GM19395 (cell line): ENCODE measurements at regions not wholly inside any gene's neighbourhood (a gene's known extent, or its start where the extent isn't known, plus 50 kb on each side); places are given as distances from the start of the nearest gene placed in this dataset.

Experiments used
- ATAC-seq: cut with Tn5 transposase; IDR thresholded peaks from one replicate; pipeline ENCODE4 v1.9.1; 2021; ENCODE audit warnings: mild to moderate bottlenecking, moderate library complexity; ENCODE audit not compliant: unreplicated experiment

DNA sequence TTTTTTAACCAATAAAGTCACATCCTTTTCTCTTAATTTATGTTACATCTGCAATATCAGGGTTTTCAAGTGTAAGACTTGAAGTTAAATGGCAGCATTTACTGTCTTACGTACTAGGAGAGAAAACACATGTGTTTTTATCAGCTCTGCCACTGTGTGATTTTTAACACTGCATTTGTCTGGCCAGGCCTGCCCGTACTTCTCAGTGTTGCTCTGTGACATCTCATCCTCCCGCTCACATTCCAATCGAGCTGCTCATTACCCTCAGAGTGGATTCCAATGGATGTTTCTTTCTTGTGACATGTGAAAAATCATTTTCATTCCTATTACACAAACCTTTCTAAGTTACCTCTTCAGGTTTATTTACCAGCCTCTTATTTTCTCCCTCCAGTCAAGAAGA, 420.3 kb downstream of the FAT4 start:
- ATAC-seq: no peak

DNA sequence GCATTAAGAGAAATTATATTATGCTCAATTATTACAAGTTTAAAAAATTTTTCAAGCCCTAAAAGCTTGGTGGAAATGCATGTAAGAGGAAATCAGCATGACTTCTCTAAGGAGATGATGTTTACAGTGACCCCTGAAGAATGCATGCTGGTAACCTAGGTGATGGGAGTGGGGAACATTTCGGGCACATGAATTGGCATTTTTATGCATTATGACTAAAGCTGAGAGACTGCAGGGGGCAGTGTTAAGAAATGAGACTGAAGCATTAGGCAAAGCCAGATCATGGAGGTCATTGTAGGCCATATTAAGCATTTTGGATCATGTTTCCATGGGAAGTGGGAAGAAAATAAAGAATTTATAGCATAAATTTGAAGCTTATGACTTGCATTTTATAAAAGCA, 421.3 kb downstream of the FAT4 start:
- ATAC-seq: no peak

DNA sequence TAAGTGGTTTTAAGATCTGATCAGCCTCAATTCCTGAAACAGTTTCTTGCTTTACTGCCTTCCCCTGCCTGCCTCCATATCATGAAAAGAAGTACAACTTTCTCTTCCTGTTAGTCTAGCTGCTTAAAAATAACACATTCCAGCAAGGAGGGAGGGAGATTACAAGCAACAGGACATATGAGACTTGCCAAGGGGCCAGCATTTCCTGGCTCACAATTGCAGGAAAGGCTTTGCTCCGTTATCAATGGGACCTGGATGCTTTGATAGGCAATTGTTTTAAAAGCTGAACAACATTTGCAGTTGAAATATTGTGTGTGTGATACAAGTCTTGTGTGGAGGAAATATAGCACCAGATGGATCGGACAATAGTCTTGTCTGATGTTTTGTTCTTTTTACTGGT, 425.0 kb downstream of the FAT4 start:
- ATAC-seq: no peak

DNA sequence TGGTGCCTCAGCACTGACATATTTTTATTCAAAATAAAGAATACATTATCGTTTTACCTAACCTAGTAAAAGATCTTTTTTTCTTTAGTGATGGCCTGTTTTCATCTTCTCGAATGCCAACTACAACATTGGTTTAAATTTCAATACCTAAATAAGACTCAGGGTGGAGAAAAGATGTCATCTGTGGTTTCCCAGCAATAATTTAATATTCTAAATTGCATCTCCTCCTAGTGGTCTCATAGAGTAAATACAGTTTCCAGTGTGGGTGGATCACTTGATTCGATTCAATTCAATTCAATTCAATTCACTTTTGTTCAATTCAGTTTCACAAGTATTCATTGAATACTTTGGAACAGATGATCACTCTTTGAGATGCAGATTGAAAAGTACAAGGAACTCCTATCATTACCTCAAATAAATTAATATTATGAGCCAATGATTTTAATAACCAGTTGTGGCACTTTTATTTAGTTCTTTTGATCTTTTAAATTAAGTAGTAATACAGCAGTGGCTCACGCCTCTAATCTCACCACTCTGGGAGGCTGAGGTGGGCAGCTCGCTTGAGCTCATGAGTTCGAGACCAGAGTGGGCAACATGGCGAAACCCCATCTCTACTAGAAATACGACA, 427.2 kb downstream of the FAT4 start:
- ATAC-seq: no peak

DNA sequence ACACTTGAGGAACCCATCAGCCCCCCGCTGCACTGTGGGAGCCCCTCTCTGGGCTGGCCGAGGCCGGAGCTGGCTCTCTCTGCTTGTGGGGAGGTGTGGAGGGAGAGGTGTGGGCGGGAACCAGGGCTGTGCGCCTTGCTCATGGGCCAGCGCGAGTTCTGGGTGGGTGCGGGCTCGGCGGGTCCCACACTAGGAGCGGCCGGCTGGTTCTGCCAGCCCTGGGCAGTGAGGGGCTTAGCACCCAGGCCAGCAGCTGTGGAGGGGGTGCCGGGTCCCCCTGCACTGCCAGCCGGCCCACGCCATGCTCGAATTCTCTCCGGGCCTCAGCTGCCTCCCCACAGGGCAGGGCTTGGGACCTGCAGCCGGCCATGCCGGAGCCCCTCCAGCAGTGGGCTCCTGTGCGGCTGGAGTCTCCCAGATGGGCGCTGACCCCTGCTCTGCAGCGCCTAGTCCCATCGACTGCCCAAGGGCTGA, 430.2 kb downstream of the FAT4 start:
- no peak for ATAC-seq

DNA sequence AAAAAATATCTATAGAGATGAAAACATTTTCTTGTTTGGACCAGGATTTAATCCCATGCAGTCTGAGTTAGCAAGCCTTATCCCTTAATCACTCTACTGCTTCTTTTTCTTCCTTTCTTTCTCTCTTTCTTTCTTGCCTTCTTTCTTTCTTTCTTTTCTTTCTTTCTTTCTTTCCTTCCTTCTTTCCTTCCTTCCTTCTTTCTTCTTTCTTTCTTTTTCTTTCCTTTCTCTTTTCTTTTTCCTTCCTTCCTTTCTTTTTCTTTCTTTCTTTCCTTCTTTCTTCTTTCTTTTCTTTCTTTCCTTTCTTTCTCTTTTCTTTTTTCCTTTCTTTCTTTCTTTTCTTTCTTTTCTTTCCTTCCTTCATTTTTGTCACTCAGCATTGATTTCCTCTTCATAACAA, 434.6 kb downstream of the FAT4 start:
- no peak for ATAC-seq

DNA sequence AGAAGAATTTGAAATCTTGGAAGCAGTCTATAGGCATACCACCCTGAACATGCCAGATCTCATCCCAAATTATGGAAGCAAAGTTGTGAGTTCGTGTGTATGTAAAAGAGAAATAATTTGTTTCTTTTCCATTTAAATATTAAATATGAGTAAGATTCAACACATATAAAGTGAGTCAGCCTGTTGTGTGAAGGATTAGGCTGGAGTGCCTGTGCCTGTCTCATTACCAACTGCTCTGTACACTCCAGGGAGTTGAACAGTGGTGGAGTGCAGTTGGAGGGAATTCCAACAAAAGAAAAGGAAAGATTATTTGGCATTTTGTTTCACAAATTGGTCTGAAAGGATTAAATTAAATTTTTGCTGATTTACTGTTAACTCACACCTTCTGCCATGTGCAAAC, 435.6 kb downstream of the FAT4 start:
- ATAC-seq: no peak

DNA sequence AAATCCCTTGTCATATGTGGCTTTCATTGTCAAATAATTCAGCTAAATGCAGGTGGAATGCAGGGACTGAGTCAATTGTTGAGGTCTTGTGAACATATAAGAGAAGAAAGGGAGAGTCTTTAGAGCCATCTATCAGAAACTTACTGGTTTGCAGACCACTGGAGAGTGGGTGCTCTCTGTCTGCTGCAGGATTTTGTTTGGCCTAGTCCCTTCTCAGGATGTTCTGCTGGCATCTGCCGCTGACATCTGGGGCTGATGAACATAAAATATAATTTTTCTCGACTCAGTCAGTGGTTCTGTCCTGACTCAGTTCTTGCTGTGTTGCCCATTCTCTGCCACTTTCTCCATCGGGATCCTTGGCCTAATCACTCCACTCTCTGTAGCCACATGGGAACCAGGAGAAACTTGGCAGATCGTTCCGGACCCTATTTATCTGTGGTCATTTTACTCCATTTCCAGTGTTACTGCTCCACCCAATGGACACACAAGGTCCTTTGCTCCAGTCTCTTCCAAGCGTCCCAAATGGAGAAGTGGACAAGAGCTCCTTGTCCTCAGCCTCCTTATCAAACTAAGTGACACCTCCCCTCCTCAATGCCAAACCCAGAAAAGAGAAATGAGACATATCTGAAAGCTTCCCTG, 436.2 kb downstream of the FAT4 start:
- no peak for ATAC-seq

DNA sequence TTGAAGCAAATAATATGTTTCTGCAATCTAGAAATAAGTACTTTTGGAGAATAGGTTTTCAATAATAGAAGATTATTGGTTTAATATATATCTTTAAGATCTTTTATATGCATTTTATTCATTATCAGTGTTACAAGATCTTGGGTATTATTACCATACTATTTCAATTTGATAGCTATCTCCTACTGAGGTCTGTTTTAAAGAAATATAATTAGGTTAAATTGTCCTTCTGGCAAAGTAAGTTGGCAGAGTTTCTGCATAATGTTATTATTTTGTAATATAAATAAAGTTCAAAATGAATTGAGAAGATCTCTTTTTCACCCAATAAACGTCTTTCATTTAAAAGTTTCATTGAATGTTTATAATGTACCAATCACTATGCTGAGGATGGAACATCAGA, 443.7 kb downstream of the FAT4 start:
- no peak for ATAC-seq

DNA sequence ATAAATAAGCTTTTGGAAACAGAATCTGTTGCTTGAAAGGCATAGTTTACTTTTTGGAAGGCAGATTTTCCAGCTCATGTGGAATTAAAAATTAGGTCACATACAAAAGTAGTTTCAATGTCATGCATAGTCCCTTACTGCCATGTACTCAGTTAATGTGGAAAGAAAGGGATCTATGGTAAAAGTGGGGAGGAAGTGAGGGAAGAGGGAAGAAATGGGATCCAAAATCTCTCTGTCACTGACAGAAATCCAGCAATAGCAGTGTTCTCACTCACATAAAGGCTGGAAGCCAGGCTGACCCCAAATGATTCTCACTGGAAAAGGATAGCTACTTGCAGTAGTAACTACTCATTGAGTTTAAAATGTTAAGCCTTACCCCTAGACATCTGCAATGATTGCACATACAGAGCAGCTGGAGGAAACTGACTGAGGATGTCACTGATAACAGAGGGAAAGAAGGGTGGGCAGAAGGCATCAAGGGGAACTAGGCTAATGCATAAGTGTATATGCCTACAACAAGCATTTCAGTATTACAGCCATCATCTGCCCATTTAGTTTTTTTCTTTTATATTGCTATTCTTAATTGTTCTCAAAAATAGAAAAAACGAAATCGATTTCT, 445.6 kb downstream of the FAT4 start:
- ATAC-seq: no peak

DNA sequence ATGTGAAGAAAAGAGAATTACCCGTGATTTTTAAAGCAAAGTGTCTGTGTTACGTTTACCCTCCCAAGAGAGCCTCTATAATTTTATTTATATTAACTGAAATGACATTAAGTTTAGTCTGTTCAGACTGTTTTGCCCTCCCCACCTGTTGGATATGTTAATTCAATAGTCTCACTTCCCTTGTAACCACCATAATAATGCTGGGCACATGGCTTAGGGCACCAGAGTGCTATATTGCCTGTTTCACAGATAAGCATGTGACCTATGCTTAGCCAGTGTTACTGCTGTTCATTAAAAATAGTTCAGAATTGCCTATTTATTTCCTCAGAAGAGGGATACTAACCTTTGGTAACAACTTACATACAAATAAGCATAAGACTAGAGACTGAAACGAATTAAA, 446.2 kb downstream of the FAT4 start:
- ATAC-seq: no peak

DNA sequence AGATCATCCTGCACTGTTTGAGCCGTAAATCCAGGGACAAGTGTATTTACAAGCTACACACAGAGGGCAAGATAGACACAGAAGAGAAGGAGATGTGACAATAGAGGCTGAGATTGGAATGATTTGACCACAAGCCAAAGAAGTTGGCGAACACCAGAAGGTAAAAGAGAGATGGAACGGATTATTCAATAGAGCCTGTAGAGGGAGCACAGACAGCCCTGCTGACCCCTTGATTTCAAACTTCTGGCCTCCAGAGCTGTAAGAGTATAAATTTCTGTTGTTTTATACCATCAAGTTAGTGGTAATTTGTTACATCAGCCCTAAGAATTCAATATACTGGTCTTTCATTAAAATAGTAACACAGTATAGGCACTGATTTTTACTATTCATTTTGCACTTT, 447.8 kb downstream of the FAT4 start:
- ATAC-seq: no peak

DNA sequence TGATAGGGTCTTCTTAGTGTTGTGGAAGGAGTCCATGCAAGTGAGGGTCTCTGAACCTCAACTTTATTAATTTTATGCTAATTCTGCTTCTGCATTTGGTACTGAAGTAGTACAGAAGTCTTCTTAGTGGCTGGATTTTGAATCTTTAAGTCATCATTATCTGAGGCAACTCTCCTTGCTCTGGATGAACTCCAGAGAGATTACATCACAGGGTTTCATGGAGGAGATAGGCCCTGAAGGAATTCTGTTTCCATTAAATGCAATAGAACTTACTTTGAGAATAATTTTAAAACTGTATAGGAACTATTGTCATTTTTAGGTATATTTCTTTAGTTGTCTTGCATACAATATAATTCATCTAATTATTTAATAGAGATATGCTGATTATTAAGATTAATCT, 451.2 kb downstream of the FAT4 start:
- ATAC-seq: no peak

DNA sequence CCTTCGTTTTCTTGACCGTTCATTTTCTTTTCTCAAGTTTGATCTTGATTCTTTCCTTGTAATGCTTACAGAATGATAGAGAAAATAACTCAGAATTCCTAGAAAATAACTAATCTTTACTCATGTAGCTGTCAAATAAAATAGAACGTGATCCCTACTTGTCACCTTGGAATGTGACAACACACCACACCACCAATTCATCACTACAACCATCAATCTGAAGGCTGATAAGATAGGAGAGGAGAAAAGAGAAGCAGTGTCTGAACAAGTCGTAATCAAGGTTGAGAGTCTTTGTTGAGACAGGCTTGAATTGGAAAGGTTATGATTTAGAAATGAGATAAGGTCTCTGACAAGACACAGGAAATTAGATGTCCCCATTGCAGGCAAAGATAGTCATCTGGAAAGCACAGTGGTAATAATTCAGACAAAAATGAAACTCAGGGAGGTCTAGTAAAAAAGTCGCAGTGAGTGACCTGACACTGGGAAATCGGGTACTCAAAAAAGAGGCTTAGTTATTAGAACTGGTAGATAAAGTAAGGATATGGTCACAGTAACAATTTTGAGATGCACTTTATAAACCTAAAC, 456.2 kb downstream of the FAT4 start:
- no peak for ATAC-seq

DNA sequence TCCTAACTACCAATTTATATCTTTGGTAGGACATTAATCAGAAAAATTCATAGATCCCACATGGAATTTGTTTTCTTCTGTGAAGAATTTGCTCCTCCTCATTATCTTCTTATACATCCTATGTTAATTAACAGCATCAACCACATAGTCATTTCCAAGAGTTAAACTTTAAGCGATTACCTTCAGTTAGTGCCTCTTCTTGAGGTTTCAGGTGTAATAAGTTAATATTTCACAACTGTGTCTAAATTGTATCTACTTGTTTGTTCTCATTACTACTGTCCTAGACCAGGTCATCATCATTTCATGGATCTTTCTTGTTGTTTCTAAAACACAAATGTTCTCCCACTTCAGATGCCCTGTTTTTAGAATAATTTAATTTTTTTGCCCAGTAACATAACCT, 457.9 kb downstream of the FAT4 start:
- peak; percentile 59 for ATAC-seq

DNA sequence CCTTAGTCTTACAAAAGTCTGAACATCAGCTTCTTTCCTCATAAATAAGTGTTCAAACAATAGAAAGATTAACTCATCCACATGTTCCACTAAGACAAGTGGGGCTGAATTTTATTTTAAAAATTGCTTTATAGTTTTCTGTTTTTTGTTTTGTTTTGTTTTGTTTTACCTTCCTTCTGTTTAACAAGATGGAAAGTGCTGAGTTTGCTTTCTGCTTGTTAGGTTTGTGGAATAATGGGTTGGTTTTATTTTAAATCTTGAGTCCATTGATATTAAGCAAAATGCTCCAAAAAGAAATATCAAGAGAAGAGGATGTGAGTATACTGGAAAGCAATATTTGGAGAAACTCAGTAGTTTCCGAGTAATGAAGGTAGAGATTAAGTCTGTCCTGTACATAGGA, 458.7 kb downstream of the FAT4 start:
- ATAC-seq: no peak

DNA sequence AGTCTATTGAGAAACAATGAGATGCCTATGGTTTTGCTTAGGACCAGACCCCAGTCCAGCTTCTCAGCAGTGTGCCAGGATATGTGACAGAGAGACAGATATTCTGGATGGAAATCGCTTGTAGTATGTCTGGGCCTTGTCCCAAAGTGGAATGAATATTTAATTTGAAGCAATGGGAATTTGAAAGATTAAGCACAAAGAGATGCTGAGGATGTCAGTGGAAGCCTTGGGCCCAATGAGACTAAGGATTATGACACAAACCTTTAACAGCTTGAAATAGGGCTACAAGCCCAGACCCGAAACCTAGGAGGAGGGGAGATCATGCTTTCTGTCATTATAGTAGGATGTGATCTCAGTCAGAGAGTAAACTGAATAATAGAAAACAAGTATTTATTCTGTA, 459.2 kb downstream of the FAT4 start:
- no peak for ATAC-seq

DNA sequence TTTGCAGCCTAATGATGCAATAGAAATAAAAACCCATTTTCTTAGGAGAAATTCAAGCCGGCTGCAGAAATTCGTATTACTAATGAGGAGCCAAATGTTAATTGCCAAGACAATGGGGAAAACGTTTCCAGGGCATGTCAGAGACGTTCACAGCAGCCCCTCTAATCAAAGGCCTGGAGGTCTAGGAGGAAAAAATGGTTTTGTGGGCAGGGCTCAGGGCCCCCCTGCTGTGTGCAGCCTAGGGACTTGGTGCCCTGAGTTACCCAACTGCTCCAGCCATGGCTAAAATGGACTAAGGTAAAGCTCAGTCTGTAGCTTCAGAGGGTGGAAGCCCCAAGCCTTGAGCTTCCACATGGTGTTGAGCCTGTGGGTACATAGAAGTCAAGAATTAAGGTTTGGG, 461.4 kb downstream of the FAT4 start:
- ATAC-seq: no peak

DNA sequence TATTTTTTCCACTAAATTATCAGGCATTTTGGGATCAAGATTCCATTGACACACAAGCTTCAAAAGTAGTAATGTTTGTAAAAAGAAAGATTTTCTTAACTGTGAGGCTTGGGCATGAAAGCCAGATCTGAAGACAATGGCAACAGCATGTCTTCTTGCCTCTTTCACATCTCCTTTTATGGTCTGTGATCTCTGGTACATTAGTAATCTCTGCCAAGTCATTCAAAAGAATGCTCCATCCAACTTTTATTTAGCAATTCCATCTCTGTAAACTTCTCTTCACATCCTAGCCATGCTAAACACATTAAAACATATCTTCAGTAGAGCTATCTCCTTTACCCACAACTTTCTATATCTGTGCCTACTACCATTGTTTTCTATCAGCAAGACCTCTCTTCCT, 465.4 kb downstream of the FAT4 start:
- ATAC-seq: no peak

DNA sequence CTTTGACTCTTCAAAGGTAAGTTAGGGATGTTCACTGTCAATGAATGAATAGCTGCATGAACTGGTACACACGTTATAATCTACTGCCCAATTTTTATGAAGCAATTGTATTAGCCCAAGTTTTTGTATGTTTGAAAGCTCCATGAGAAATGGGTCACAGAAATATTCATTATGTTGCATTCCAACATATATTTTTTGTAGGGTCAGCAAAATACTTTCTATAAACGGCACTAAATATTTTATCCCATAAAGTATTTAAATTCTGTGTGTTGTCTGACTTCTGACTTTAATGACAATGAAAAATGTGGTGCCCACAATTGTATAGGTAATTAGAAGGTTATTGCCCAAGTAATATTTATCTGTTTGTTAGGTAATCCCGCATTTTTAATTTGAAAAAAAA, 466.0 kb downstream of the FAT4 start:
- no peak for ATAC-seq

DNA sequence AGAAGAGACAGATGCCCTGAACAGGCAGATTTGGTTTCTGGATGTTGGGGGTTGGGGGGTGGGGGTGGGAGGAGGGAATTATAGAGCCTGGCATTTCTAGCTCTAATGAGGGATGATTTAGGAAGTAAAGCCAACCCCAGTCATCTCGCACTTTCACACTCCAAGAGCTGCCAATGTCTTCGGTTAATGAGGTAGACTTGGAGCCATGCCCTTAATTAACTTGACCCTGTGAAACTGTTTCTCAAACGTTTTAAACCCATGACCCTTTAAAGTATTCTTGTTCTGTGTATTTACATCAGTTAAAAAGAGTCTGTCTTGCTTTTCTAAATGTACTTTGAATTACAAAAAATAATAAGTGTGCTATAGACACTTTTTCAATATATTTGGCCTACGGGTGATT, 466.9 kb downstream of the FAT4 start:
- no peak for ATAC-seq

DNA sequence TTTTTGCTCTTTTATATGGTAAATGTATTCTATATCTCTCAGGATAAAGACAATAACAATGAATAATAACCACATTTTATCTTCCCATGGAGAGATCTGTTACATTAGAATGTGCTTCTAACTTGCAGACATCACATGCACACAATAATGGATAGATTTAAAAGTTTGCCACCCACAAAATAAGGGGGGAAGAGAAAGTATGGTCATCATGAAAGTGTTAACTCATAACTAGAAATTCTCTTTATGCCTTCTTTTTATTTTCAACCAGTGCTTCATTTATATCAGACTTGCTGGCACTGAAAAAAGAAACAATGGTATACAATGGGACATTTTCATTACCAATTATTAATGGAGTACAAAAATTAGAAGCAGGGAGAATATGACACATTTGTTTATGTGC, 470.0 kb downstream of the FAT4 start:
- ATAC-seq: no peak
